ENCODE measurements at regions not wholly inside any gene's neighbourhood (a gene's known extent, or its start where the extent isn't known, plus 50 kb on each side); places are given as distances from the start of the nearest gene placed in this dataset.
"Not testable (repeated sequence)": the region's sequence is repeated elsewhere in the genome, so short reads cannot be mapped to it uniquely, and the experiment has no call there.

- DNase-seq: no peak
Measured at GRCh38 chr10:131567279-131568162, 256.0 kb upstream of the TCERG1L start.

GRCh38 chr10:131568866-131569265, 257.3 kb upstream of the TCERG1L start:
- DNase-seq: no peak

GRCh38 chr10:131569851-131570715, 258.6 kb upstream of the TCERG1L start:
- DNase-seq: no peak

- no peak for DNase-seq
Measured at GRCh38 chr10:131570716-131571307, 259.3 kb upstream of the TCERG1L start.

GRCh38 chr10:131571346-131571745, 259.8 kb upstream of the TCERG1L start:
- no peak for DNase-seq

GRCh38 chr10:131571865-131572264, 260.3 kb upstream of the TCERG1L start:
- no peak for DNase-seq

GRCh38 chr10:131573256-131573655, 261.7 kb upstream of the TCERG1L start:
- DNase-seq: no peak

- no peak for DNase-seq
Measured at GRCh38 chr10:131573707-131574106, 262.2 kb upstream of the TCERG1L start.

- no peak for DNase-seq
Measured at GRCh38 chr10:131574363-131574706, 262.8 kb upstream of the TCERG1L start.

GRCh38 chr10:131574707-131575430, 263.3 kb upstream of the TCERG1L start:
- DNase-seq: no peak

- DNase-seq: no peak
Measured at GRCh38 chr10:131575877-131576276, 264.4 kb upstream of the TCERG1L start.

GRCh38 chr10:131576341-131577177, 265.0 kb upstream of the TCERG1L start:
- no peak for DNase-seq

GRCh38 chr10:131577178-131577555, 265.6 kb upstream of the TCERG1L start:
- DNase-seq: no peak

GRCh38 chr10:131577786-131578471, 266.4 kb upstream of the TCERG1L start:
- no peak for DNase-seq

GRCh38 chr10:131578472-131578970, 267.0 kb upstream of the TCERG1L start:
- DNase-seq: no peak

GRCh38 chr10:131579251-131580071, 267.9 kb upstream of the TCERG1L start:
- no peak for DNase-seq

GRCh38 chr10:131580076-131580652, 268.6 kb upstream of the TCERG1L start:
- no peak for DNase-seq

GRCh38 chr10:131580674-131581073, 269.2 kb upstream of the TCERG1L start:
- DNase-seq: no peak

GRCh38 chr10:131581547-131581946, 270.0 kb upstream of the TCERG1L start:
- not testable (repeated sequence) for DNase-seq

GRCh38 chr10:131584287-131584686, 272.8 kb upstream of the TCERG1L start:
- DNase-seq: no peak
